ENCODE measurements at regions not wholly inside any gene's neighbourhood (a gene's known extent, or its start where the extent isn't known, plus 50 kb on each side); places are given as distances from the start of the nearest gene placed in this dataset.

- no peak for DNase-seq (ENCODE audit: low read depth)
Measured at GRCh38 chr11:11044137-11044855, 186.4 kb upstream of the ZBED5 start.

GRCh38 chr11:11043721-11044120 lies 185.9 kb upstream of the ZBED5 start:
- no peak for DNase-seq (ENCODE audit: low read depth)

DNA sequence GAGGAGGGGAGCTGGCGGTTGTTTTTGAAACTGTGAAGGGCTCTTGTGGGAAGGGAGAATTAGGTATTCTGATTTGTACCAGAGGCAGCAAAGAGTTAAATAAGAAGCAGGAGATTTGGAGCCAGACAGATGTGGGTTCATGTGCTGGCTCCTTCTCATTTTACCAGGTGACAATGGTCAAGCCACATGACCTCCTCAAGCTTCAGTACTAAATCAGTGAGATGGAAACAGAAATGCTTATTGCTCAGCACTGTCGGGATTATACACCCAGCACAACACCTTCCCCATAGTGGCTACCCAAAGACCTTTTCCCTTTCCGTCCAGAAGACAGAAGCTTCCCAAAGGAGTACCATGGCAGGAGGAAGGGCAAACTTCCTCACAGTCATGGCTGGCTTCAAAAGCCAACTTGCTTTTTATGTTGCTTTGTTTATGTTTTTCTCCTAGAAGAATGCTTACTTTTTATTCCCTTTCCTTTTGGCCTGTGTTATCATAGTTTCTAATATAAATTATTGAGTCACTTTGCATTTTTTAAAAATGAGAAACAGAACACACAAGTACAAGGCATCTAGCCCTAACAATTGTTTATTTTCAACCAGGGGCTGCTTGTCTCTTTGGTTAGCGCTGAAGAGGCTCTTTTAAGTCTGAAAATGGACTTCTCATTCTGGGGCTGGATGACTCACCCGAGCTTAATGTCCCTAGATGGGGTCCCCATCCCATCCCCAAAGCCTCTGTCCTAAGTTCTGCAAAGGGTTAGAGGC lies 181.5 kb upstream of the ZBED5 start:
- no peak for DNase-seq (ENCODE audit: low read depth)

DNA sequence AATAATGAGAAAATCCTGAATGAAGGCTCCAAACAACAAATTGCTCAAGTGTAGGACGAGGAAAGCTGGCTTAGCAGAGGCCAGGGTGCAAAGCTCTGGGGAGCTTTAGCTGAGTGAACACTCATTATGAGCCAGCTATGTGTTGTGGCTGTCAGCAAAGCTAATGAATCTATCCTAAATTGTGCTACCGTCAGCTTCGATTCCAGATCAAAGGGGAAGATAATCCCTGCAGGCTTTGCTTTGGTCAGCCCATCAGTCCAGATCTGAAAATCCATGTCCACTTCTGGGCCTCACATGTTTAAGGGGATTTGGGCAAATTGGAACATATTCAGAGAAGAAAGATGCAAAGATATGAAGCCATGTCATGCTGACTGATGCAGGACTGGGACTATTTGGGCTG lies 180.9 kb upstream of the ZBED5 start:
- DNase-seq (ENCODE audit: low read depth): no peak

DNA sequence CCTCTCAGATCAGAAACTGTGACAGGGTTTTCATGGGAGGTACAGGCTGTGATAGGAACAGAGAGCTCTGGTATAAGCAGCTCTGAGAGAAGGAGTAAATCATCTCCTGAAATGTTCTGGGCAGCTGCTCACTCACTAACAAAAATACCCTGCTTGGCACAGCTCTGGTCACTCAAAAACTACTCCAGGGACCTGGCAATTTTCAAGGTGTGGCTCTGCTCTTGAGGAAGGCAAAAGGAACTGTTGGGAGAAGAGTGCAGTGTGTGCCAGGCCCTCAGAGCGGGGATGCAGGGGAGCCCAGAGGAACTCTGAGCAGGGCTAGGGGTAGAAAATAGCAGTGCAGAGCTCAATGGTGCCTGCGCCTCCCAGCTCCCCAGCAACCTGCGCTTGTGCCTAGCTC lies 180.5 kb upstream of the ZBED5 start:
- no peak for DNase-seq (ENCODE audit: low read depth)

DNA sequence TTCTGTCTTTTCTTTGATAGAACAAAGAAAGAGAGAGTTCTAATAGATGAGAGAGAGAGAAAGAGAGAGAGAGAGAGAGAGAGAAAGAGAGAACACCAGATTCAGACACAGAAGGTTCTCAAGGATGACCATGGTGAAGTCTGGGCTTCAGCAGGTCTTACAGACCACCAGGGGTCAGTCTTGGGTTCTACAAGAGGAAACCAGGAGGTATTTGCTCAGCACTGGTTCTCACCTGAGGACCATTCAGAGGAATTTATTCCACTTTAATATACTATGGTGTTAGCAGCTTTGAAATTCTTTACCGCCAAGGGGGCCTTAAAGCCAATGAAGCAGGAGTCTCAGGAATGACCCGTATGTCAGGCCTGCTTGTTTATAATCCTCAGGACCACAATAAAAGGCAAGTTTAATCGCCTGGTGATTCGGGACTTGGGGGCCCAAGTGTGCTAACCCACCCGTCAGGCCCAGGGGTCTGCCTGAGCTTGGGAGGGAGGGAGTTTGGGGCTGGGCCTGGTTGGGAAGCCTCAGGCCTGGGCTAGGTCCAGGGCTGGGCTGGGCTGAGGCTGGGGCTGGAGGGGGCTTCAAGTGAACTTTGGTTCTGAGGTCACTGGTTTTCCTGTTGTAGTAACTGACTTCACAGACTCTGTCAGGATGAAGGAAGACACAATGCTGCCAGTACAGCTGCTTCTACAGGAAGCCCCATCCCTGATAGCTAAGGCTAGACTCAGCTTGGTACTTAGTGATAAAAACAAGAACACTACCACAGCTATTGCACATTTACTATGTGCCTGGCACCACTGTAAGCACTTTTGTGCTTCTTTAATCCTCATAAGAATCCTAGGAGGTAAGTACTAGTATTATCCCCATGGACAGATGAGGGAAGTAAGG lies 179.2 kb upstream of the ZBED5 start:
- DNase-seq (ENCODE audit: low read depth): peak; percentile 80

GRCh38 chr11:11036185-11036847 lies 178.5 kb upstream of the ZBED5 start:
- DNase-seq (ENCODE audit: low read depth): no peak

DNA sequence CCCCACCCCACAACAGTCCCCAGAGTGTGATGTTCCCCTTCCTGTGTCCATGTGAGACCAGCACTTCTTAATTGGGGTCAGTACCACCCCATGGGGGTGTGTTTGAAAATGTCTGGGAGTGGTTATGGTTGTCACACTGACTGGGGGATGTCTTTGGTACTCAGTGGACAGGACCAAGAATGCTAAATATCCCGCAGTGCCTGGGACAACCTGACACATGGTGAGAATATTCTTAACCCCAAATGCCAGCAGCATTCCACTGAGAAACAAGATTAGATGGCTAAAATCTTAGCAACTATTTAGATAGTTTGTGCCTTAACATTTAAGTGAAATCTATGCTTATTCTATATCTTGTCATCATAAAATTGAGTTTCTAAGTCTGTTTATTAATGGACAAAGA lies 177.5 kb upstream of the ZBED5 start:
- DNase-seq (ENCODE audit: low read depth): no peak

DNA sequence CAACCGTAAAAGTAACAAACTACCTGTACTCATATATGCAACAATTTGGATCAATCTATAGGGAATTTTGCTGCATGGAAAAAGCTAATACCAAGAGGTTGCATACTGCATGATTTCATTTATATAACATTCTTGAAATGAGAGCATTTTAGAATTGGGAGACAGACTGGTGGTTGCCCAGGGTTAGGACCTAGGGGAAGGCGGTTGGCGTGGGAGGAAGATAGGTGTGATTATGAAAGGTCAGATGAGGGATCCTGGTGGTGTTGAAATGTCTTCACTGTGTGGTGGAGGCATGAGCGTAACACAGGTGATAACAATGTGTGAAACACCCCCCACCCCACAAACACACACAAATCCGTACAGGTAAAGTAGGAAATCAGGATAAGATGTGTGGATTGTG lies 176.6 kb upstream of the ZBED5 start:
- no peak for DNase-seq (ENCODE audit: low read depth)

- no peak for DNase-seq (ENCODE audit: low read depth)
Measured at GRCh38 chr11:11032066-11032465, 174.2 kb upstream of the ZBED5 start.

DNA sequence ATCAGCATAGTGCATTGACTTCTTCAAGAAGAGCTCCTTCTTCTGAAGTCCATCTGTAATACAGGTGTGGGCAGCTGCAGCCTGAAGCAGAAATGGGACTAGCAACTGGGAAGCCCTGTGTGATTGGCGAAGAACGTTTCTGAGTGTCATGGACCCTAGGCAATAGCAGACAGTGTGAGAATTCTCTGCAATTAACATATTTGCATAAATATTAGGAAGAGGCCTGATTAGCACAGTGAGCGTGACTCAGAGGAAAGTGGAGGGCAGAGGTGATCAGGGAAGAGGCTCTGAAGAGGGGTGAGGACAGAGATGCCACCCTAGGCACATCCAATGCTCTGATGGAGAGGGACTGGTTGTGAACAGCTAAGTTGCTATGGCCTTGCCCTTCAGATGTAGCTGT lies 171.2 kb upstream of the ZBED5 start:
- no peak for DNase-seq (ENCODE audit: low read depth)

DNA sequence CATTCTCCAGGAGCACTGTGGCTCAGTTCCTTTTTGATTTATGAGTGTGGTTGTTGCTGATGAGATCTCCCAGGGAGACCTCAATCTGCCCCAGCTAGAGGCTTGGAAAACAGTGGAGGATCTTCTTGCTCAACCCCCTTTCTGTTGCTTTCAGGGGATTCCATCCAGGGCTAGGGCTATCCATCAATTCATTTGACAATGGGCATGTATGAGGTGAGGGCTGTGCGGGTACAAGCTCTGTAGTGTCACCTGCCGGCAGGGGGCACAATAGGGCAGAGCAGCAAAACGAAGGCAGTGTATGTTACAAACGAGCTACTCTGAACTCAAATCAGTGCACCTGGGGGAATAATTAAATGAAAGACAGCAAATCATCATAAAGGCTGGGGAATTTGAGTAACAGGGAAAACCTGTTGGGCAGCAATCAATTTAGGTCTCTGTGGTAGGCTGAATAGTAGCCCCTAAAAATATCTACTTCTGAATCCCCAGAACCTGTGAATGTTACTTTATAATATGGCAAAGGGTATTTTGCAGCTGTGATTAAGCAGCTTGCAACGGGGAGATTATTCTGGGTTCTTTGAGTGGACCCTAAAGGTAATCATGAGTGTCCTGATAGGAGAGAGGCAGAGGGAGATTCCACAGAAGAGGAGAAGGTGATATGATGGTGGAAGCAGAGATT lies 170.3 kb upstream of the ZBED5 start:
- DNase-seq (ENCODE audit: low read depth): peak; percentile 45

DNA sequence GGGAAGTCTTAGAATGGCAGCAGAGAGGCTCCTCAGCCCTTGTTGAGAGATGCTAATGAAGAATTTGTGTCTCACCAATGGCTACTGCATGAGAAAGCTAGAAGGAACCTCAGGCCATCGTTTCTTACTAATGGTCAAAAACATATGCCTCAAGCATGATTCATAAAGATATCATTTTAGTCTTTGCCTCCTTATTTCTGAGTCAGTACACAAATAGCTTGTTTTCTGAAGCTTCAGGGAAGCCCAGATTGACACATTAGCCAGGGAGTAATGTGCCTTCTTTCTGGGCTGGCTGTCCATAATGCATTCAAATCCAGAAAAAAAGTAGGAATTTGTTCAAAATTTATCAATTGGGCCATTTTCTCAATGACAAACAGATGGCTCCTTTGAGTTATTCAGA lies 169.4 kb upstream of the ZBED5 start:
- DNase-seq (ENCODE audit: low read depth): peak; percentile 13

DNA sequence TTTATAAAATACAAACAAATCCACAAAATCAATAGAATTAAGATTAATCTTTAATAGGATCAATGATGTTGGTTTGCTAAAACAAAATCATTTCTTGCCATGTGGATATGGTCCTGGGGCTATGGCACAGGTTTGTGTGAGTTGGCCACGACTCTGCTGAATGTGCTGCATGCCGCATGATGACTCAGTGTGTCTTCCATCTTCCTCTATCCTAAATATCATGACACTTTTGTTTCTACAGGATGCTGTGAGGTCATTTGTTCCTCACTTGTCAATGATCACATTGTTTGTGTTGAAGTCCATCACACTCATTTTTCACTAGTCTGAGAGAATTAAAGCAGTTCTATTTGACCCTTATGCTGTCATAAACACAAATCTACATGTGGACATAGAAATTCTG lies 167.2 kb upstream of the ZBED5 start:
- DNase-seq (ENCODE audit: low read depth): no peak

DNA sequence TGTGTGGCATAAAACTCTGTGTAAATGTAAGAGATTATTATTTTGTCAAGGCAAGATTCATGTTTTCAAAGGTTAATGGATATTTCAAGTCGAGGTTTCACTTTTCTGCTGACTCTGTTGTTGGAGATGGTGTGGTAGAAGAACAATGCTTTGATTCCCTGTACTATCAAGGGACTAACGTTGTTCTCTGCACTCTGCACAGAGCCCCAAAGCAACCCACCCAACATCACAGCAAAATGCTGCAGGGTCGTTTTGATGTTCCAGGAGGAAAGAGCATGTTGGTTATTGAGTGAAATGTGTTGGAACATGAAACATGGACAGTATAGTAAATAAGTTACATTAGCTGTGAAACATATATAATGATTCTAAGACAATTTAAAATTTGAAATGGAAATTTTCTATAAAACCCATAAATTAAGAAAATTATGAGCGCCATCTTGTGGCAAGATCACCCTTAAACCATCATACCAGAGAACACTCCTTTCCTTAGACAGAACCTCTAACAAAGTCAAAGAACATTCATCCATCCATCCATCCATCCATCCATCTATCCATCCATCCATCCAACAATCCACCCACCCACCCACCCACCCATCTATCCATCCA lies 164.4 kb upstream of the ZBED5 start:
- peak; percentile 13 for DNase-seq (ENCODE audit: low read depth)

GRCh38 chr11:11021563-11021962 lies 163.7 kb upstream of the ZBED5 start:
- DNase-seq (ENCODE audit: low read depth): peak; percentile 6

- DNase-seq (ENCODE audit: low read depth): no peak
Measured at GRCh38 chr11:11020747-11021149, 162.9 kb upstream of the ZBED5 start.

GRCh38 chr11:11020219-11020726 lies 162.4 kb upstream of the ZBED5 start:
- DNase-seq (ENCODE audit: low read depth): no peak

DNA sequence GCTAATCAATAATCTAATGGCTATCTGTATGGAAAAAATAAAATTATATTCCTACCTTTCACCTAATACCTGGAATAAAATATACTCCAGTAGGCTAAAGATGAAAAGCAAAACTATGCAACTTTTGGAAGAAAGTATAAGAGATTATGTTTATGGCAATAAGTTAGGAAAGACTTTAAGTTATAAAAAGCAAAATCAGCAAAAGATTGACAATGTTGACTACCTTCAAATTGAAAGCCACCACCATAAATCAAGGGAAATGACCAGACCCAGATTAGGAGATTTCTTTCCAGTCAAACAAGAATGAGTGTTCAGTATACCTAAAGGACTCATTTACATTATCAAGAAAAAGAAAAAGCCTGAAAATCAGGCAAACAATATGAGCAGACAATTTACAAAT lies 159.1 kb upstream of the ZBED5 start:
- no peak for DNase-seq (ENCODE audit: low read depth)

DNA sequence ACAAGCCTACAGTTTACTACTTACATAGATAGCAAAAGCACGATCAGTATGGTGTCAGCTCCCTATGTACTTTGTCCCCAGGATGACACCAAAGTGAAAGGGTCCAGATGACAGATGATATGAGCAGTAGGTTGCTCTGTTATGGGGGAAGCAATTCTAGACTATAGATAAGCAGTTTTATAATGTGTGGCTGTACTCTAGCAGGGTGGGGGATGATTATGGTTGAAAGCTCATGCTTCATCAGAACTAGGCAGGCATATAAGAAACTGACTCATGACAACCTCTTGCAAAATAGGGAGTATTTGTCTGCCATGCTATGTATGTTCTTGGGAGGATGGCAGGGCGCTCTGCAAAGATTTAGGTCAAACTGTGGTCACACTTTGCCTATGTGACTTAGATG lies 158.2 kb upstream of the ZBED5 start:
- no peak for DNase-seq (ENCODE audit: low read depth)

- no peak for DNase-seq (ENCODE audit: low read depth)
Measured at GRCh38 chr11:11011617-11012016, 153.8 kb upstream of the ZBED5 start.

Measured in renal cortical epithelial cell (primary cell).